ENCODE measurements at regions not wholly inside any gene's neighbourhood (a gene's known extent, or its start where the extent isn't known, plus 50 kb on each side); places are given as distances from the start of the nearest gene placed in this dataset.

DNA sequence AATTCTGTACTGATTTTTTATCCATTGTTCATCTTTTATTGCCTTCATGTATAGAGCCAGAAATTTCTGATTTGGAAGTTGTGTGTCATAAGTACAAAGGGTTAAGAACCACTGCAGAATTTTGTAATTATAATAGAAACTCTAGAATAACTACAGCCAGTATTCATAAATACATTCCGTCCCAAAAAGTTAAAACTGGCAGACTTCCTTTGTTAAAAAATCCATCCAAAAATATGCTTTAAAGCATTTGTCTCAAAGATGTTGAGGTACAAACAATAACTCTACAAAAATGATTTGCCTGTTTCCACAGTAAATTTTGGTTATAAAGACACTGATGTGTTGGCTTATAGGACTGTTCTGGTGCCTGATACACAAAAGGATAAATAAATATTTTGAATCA, 436.6 kb downstream of the DTWD2 start:
- TF ChIP-seq, protein P1, sequence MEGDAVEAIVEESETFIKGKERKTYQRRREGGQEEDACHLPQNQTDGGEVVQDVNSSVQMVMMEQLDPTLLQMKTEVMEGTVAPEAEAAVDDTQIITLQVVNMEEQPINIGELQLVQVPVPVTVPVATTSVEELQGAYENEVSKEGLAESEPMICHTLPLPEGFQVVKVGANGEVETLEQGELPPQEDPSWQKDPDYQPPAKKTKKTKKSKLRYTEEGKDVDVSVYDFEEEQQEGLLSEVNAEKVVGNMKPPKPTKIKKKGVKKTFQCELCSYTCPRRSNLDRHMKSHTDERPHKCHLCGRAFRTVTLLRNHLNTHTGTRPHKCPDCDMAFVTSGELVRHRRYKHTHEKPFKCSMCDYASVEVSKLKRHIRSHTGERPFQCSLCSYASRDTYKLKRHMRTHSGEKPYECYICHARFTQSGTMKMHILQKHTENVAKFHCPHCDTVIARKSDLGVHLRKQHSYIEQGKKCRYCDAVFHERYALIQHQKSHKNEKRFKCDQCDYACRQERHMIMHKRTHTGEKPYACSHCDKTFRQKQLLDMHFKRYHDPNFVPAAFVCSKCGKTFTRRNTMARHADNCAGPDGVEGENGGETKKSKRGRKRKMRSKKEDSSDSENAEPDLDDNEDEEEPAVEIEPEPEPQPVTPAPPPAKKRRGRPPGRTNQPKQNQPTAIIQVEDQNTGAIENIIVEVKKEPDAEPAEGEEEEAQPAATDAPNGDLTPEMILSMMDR (IDR thresholded peaks at IDR 0.05), result no peak
- Histone ChIP-seq H3K27me3 (no peaks in the 10 kb centered on the region), H3K27ac (no peak overlapping the region), H3K36me3 (no peaks in the 10 kb centered on the region), H3K4me3 (no peak overlapping the region), H3K4me1 (no peaks in the 10 kb centered on the region), H3K9me3 (no peaks in the 10 kb centered on the region)
- ATAC-seq (no peak), DNase-seq (no peak)
- intact Hi-C loops (cut with DNase I), result no loop called here

DNA sequence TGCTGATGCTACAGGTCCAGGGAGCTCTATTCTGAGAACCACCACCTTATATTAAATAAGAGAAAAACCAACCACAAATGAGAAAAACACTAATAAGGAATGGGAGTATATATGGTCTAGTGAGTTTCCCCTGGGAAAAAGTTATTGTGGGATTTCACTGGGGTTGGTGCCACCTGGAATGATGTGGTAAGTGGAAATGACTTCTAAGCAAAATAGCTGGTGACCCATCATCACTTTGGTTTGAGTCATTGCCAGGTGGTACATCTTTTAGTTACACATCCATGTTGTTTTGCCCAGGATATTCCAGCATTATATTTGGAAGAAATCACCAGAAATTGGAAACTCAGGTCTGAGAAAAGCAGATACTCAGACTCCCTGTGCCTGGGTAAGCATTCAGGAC, 437.3 kb downstream of the DTWD2 start:
- H3K36me3 ChIP-seq, result no peaks in the 10 kb centered on the region
- H3K9me3 ChIP-seq, result no peaks in the 10 kb centered on the region
- no peak overlapping the region for H3K4me3 ChIP-seq
- H3K27ac ChIP-seq, result no peak overlapping the region
- ATAC-seq (no peak), DNase-seq (no peak)
- intact Hi-C loops (cut with DNase I), result no loop called here
- TF ChIP-seq, protein P1 (IDR thresholded peaks at IDR 0.05), result no peak
- no peaks in the 10 kb centered on the region for H3K27me3 ChIP-seq
- H3K4me1 ChIP-seq, result no peaks in the 10 kb centered on the region

DNA sequence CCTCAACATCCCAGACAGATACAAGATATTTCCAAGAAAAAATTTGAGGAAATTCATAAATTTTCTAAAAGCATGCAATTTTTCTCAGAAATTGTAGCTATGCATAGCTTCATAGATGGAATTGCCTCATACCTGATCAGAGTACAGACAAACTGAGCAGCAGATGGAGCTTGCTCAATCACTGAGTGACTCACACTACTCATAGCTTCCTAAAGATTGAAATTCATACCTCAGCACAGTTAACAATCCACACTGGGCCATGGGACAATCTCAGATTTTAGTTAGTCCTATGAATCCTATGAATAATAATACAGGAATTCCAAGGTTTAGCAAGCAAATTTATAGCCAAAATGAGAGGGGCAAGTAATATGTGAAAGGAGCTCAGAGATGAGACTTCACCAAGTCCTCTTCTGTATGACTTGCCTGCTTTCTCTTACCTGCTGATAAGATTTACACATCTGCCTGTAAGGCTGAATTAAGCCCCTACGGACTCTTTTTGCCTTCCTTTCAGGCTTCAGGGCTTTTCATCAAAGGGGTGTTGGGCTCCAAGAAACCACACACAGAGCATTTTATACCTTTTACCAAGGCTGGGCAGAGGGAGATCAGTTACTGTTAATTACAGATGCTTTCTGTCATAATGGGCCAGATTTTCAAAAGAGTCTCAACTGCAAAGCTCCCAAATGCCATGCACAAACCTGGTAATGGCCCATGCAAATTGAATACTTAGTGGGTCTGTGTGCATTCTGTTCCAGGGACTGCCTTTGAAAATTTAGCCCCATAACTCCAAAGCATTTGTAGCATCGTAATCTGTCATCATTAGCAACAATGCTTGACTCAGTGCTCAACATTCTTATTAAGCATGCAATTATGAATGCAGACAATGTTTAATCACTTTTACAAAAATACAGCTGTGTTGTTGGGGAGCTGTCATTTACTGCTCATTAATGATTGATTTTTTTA, 439.3 kb downstream of the DTWD2 start:
- TF ChIP-seq, protein P1 (IDR thresholded peaks at IDR 0.05), result no peak
- no peaks in the 10 kb centered on the region for H3K4me1 ChIP-seq
- H3K27ac ChIP-seq, result no peak overlapping the region
- no peaks in the 10 kb centered on the region for H3K9me3 ChIP-seq
- H3K36me3 ChIP-seq, result no peaks in the 10 kb centered on the region
- DNase-seq (no peak), ATAC-seq (peak; percentile 59)
- no peaks in the 10 kb centered on the region for H3K27me3 ChIP-seq
- intact Hi-C loops (cut with DNase I), result no loop called here
- no peak overlapping the region for H3K4me3 ChIP-seq

DNA sequence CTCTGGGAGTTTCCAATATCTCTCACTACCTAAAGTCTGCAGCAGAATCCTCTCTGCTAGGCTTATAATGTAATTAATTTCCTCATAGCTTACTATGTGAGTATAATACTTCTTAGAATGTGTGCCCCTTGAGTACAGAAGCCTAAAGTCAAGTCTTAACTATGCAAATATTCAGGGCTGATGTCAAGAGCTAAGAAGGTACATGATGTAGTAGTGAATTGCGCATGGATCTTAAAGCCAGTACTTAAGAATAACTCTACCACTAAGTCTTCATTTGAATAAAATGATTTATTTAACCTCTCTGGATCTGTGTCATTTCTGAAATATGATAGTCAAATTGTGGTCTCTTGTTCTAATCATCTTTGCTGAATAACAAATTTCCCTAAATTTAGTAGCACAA, 442.9 kb downstream of the DTWD2 start:
- intact Hi-C loops (cut with DNase I), result no loop called here
- no peaks in the 10 kb centered on the region for H3K4me1 ChIP-seq
- H3K9me3 ChIP-seq, result no peaks in the 10 kb centered on the region
- H3K4me3 ChIP-seq, result no peak overlapping the region
- no peaks in the 10 kb centered on the region for H3K27me3 ChIP-seq
- TF ChIP-seq, protein P1 (IDR thresholded peaks at IDR 0.05), result no peak
- H3K27ac ChIP-seq, result no peak overlapping the region
- DNase-seq (no peak), ATAC-seq (no peak)
- no peaks in the 10 kb centered on the region for H3K36me3 ChIP-seq

DNA sequence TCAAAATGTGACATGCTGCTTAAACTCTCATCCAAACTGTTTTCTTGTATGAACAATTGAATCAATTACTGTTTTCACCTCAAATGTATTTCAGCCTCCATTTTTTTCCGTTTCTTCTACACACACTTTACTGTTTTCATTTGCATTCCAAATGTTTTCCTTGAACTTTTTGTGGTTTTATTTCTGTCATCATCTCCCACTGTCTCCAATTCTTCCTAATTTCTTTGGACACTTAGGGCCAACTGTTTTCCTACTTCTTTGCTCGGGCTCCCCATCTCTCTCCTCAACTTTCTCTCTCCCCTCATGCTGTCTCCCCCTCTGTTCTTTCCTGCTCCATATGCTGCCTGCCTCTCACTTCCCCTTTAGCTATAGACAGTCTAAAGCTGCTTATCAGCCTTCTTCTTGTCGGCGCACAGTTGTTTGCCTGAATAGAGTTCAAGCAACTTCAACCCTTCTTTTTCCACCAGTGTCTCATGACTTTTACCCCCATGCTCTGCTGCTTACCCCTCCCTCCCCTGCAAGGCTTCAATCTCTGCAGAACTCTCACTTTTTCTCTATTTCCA, 443.4 kb downstream of the DTWD2 start:
- Histone ChIP-seq H3K4me1 (no peaks in the 10 kb centered on the region), H3K27me3 (no peaks in the 10 kb centered on the region), H3K9me3 (no peaks in the 10 kb centered on the region), H3K4me3 (no peak overlapping the region), H3K36me3 (no peaks in the 10 kb centered on the region), H3K27ac (no peak overlapping the region)
- TF ChIP-seq, protein P1 (IDR thresholded peaks at IDR 0.05), result no peak
- DNase-seq (no peak), ATAC-seq (no peak)
- intact Hi-C loops (cut with DNase I), result no loop called here
